BLaER1 treated with 17β-estradiol and CSF1 and Interleukin-3, amounts not matched to agents 10 nM and 100 nM (cell line): ENCODE measurements at regions not wholly inside any gene's neighbourhood (a gene's known extent, or its start where the extent isn't known, plus 50 kb on each side); places are given as distances from the start of the nearest gene placed in this dataset.

ENCODE experiments used
- H3K27ac ChIP-seq, 11 experiments: shearing (Covaris generic); formaldehyde crosslinking; 2 replicates each; pipeline ENCODE4 v1.8.1; 2022
- H3K27me3 ChIP-seq, 11 experiments: shearing (Covaris generic); formaldehyde crosslinking; 2 replicates each; pipeline ENCODE4 v1.8.1; 2022
- H3K36me3 ChIP-seq, 11 experiments: shearing (Covaris generic); formaldehyde crosslinking; 2 replicates each; pipeline ENCODE4 v1.8.1; 2022
- H3K4me1 ChIP-seq, 10 experiments: shearing (Covaris generic); formaldehyde crosslinking; 2 replicates each; pipeline ENCODE4 v1.8.1; 2022
- H3K4me2 ChIP-seq, 11 experiments: shearing (Covaris generic); formaldehyde crosslinking; 2 replicates each; pipeline ENCODE4 v1.8.1; 2022
- H3K4me3 ChIP-seq, 10 experiments: shearing (Covaris generic); formaldehyde crosslinking; 2 replicates each; pipeline ENCODE4 v1.8.1; 2022
- H3K9ac ChIP-seq, 11 experiments: shearing (Covaris generic); formaldehyde crosslinking; 2 replicates each; pipeline ENCODE4 v1.8.1; 2022
- H3K9me3 ChIP-seq, 11 experiments: shearing (Covaris generic); formaldehyde crosslinking; replicated peaks in 1 of 11; 2 replicates each; pipeline ENCODE4 v1.8.1; 2022
- H4K20me1 ChIP-seq, 11 experiments: shearing (Covaris generic); formaldehyde crosslinking; 2 replicates each; pipeline ENCODE4 v1.8.1; 2022
- Cebpa-rat ChIP-seq, 11 experiments: shearing (Covaris generic); IDR thresholded peaks; 2 replicates each; pipeline ENCODE4 v1.8.1; 2022

DNA sequence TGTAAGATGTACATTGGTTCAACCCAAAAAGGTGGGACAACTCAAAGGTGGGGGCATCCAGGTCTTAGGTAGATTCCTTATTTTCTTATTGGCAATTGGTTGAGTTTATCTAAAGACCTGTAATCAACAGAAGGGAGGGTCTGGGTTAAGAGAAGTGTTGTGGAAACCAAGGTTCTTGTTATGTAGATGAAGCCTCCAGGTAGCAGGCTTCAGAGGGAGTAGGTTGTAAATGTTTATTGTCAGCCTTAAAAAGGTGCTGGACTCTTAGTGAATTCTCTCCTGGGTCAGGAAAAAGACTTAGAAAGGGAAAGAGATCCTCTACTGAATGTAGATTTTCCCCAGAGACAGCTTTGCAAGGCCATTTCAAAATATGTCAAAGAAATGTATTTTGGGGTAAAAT lies 125.3 kb upstream of the NDUFV2 start:
- TF ChIP-seq Cebpa-rat (IDR thresholded peaks at IDR 0.05), result no peak
- Histone ChIP-seq H3K4me2 (peak overlapping the region in 1 of 11 experiments; percentile 76; a peak in 2 of 22 replicates), H3K27ac (no peak overlapping the region)

DNA sequence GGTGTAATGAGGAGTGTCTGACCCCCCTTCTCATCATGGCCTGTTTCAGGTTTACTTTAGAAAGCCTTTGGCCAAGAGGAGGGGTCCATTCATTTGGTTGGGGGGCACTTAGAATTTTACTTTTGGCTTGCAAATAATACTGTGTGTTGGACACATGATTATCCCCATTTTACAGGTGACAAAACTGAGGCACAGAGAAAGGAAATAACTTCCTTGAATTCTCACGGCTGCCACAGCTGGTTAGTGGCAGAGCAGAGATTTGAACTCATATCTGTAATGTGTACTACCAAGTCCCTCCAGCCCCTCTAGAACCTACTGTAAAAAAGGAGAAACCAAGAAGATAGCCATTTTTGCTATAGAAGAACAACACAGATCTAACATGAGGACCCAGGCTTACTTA lies 124.8 kb upstream of the NDUFV2 start:
- TF ChIP-seq Cebpa-rat (IDR thresholded peaks at IDR 0.05), result no peak
- Histone ChIP-seq H3K4me2 (peak overlapping the region in 6 of 11 experiments; percentile 27 to 79 (median 70); a peak in 10 of 22 replicates), H3K27ac (no peak overlapping the region), H3K9me3 (peaks cover 14 to 31% (median 21%) of the 10 kb centered on the region in 11 experiments), H3K27me3 (no peaks in the 10 kb centered on the region), H3K9ac (no peak overlapping the region), H3K4me1 (peaks cover 0 to 72% (median 50%) of the 10 kb centered on the region in 10 experiments; a peak in 17 of 20 replicates), H4K20me1 (no peaks in the 10 kb centered on the region), H3K4me3 (no peak overlapping the region), H3K36me3 (no peaks in the 10 kb centered on the region)

More for the DNA sequence above, 125.3 kb upstream of the NDUFV2 start:
- H4K20me1 ChIP-seq, result no peaks in the 10 kb centered on the region
- H3K9ac ChIP-seq, result no peak overlapping the region
- H3K9me3 ChIP-seq, result peaks cover 14 to 32% (median 22%) of the 10 kb centered on the region in 11 experiments
- peaks cover 0 to 67% (median 45%) of the 10 kb centered on the region in 10 experiments; a peak in 14 of 20 replicates for H3K4me1 ChIP-seq
- H3K4me3 ChIP-seq, result no peak overlapping the region
- H3K36me3 ChIP-seq, result no peaks in the 10 kb centered on the region
- no peaks in the 10 kb centered on the region for H3K27me3 ChIP-seq

DNA sequence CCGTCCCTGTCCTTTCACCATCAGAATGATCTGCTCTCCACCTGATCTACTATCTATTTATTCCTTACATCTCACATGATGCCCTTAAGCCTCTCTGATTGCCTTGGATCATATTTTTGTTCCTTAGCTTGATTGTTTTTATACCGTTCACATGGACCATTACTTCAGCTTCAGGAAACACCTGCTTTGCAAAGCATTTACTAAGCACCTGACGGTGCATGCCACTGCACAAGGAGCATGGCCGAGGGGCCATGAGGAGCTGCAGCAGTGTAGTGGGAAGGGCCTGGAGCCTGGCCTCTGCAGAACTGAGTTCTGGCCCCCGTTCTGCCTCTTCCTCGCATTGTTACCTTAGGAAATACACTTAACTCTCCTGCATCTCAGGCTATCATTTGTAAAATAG lies 124.1 kb upstream of the NDUFV2 start:
- Histone ChIP-seq H3K36me3 (no peaks in the 10 kb centered on the region), H3K4me2 (peak overlapping the region in 8 of 11 experiments; percentile 27 to 79 (median 66); a peak in 15 of 22 replicates), H3K9ac (no peak overlapping the region), H3K4me3 (no peak overlapping the region), H3K27ac (no peak overlapping the region), H3K9me3 (peaks cover 12 to 24% (median 18%) of the 10 kb centered on the region in 11 experiments), H3K4me1 (peaks cover 0 to 79% (median 57%) of the 10 kb centered on the region in 10 experiments; a peak in 17 of 20 replicates), H3K27me3 (no peaks in the 10 kb centered on the region), H4K20me1 (no peaks in the 10 kb centered on the region)
- TF ChIP-seq Cebpa-rat (IDR thresholded peaks at IDR 0.05), result no peak

DNA sequence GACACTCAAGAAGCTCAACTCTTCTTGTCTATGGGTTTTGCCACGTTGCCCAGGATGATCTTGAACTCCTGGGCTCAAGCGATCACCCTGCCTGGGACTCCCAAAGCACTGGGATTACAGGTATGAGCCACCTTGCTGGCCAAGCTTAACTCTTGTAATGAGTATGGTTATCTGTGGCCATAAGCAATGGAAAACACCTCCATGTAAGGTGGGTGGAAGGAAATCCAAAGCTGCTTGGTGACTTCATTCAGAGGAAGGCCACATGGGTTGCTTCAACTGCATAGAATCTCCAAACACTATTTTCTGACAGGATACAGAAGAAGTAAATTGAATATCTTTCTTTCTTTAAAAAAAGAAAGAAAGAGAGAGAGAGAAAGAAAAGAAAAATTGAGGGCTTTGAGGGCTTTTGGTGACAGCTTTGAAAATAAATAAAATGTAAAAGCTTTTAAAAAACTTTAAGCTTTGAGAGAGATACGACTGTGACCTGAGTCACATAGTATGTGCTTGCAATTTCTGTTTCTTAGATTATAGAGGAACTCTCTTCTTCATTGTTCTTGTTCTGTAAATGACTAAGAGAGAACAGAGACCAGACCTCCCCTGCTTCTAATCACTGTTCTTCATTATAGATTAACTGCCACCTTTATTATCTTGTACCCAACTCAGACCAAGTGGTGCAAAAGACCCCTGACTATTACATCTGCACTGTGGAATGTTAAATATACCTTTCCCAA lies 123.1 kb upstream of the NDUFV2 start:
- H3K27me3 ChIP-seq, result no peaks in the 10 kb centered on the region
- H4K20me1 ChIP-seq, result no peaks in the 10 kb centered on the region
- no peak overlapping the region for H3K9ac ChIP-seq
- H3K9me3 ChIP-seq, result peaks cover 2 to 14% (median 7%) of the 10 kb centered on the region in 11 experiments; a peak in 21 of 22 replicates
- no peak for TF ChIP-seq Cebpa-rat (IDR thresholded peaks at IDR 0.05)
- no peak overlapping the region for H3K27ac ChIP-seq
- H3K4me2 ChIP-seq, result peak overlapping the region in 6 of 11 experiments; percentile 42 to 79 (median 70); a peak in 9 of 22 replicates
- H3K4me1 ChIP-seq, result peaks cover 0 to 85% (median 59%) of the 10 kb centered on the region in 10 experiments; a peak in 17 of 20 replicates
- no peak overlapping the region for H3K4me3 ChIP-seq
- H3K36me3 ChIP-seq, result no peaks in the 10 kb centered on the region

DNA sequence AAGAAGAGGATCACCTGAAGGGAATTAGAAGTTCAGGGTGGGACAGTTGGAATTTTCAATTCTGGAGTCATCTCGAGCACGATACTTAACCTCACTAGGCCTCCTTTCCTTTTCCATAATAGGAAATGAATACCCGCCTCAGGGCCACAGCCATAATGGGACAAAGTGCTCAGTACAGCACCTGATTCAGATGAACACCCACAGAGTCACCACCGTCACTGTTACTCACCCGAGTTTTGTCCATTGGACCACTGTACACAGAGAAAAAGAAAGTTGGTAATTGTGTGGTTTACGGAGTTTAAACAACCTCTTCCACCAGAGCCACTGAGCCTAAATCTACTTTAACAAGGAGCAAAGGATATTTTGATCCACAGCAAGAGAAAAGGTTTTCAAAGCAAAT lies 122.0 kb upstream of the NDUFV2 start:
- Histone ChIP-seq H3K4me2 (peak overlapping the region in 7 of 11 experiments; percentile 6 to 79 (median 47); a peak in 9 of 22 replicates), H4K20me1 (no peaks in the 10 kb centered on the region), H3K4me1 (peaks cover 0 to 84% (median 59%) of the 10 kb centered on the region in 10 experiments; a peak in 17 of 20 replicates), H3K9me3 (peaks cover 0 to 12% (median 5%) of the 10 kb centered on the region in 11 experiments; a peak in 4 of 22 replicates), H3K36me3 (no peaks in the 10 kb centered on the region), H3K9ac (no peak overlapping the region), H3K27me3 (no peaks in the 10 kb centered on the region), H3K27ac (no peak overlapping the region), H3K4me3 (no peak overlapping the region)
- TF ChIP-seq Cebpa-rat (IDR thresholded peaks at IDR 0.05), result no peak

DNA sequence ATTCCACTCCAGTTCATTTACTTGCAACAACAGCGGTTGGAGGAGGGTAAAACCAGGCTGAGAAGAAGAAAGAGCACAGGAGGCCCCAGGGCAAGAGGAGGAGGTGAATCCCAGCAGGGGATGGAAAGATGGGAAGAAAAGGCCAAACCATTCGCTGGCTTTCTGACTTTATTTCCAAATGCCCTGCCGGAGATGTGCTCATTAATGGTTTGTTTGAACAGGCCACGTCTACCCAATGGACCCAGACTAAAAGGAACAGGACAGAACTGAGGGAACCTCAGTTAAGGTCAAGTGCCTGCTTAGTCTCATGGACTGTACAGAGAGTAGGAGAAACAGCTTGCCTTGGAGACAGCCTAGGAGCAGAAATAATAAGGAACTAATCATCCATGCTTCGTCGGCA lies 121.6 kb upstream of the NDUFV2 start:
- H3K4me1 ChIP-seq, result peaks cover 0 to 84% (median 56%) of the 10 kb centered on the region in 10 experiments; a peak in 17 of 20 replicates
- no peak for TF ChIP-seq Cebpa-rat (IDR thresholded peaks at IDR 0.05)
- no peak overlapping the region for H3K27ac ChIP-seq
- peaks cover 0 to 12% (median 5%) of the 10 kb centered on the region in 11 experiments; a peak in 4 of 22 replicates for H3K9me3 ChIP-seq
- no peak overlapping the region for H3K9ac ChIP-seq
- no peak overlapping the region for H3K4me3 ChIP-seq
- no peaks in the 10 kb centered on the region for H3K27me3 ChIP-seq
- peak overlapping the region in 7 of 11 experiments; percentile 6 to 79 (median 47); a peak in 10 of 22 replicates for H3K4me2 ChIP-seq
- no peaks in the 10 kb centered on the region for H4K20me1 ChIP-seq
- no peaks in the 10 kb centered on the region for H3K36me3 ChIP-seq

DNA sequence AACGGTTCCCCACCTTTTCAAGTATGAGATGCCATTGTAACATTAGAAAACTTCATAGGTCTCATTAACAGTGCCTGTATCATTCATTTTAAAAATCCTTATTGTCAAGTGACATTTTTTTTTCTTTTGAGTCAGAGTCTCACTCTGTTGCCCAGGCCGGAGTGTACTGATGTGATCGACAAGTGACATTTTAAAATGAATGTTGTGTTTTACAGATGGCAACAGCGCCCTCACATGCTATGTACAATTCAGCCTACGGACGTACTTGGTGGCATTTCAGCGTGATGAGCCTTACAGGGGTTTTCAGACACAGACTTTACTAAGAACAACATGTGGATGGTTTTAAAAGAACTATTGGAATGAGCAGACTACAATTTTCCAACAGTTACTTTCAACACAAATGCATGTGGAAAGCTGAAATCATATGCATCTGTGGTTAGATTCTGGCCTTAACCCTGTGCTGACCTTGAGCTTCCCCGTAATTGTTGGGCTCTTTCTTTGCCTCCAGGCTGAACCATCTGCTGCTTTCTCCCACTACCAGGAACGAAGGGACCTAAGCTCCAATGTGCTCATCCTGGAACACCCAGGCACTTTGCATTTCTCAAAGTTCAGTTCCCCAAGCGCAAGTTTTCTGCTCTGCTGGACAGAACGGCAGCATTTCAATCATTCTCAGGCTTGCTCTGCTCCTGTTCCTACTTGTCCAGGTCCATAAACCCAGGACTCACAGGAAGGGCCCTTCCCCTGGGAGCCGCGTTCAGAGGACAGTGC lies 119.9 kb upstream of the NDUFV2 start:
- Histone ChIP-seq H3K4me1 (peaks cover 13 to 86% (median 65%) of the 10 kb centered on the region in 10 experiments), H3K27me3 (no peaks in the 10 kb centered on the region), H3K27ac (no peak overlapping the region), H3K9me3 (no peaks in the 10 kb centered on the region), H4K20me1 (no peaks in the 10 kb centered on the region), H3K9ac (peak overlapping the region in 5 of 11 experiments; percentile 4 to 44 (median 10); a peak in 5 of 22 replicates), H3K4me2 (peak overlapping the region; percentile 15 to 79 (median 61)), H3K4me3 (no peak overlapping the region), H3K36me3 (no peaks in the 10 kb centered on the region)
- no peak for TF ChIP-seq Cebpa-rat (IDR thresholded peaks at IDR 0.05)

DNA sequence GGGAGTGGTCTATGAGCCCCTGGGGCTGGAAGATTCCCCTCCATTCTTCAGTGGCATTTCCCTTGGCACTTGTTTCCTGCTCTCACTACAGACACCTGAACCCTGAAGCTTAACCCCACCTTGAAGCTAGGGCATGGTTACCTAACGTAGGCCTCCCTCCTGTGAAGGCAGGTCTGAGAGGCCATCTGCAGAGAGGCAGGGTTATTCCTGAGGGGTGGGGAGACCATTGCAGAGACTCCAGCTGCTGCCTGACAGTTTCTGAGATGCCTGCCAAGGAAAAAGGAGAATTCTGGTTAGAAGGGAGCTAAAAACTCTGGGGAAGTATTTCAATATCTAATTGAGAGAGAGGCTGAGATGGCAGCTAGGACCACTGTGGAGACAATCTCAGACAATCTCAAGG lies 119.3 kb upstream of the NDUFV2 start:
- Histone ChIP-seq H3K27ac (no peak overlapping the region), H3K4me1 (peaks cover 15 to 86% (median 69%) of the 10 kb centered on the region in 10 experiments), H3K4me3 (no peak overlapping the region), H3K4me2 (peak overlapping the region; percentile 15 to 79 (median 61); a peak in 20 of 22 replicates), H3K27me3 (no peaks in the 10 kb centered on the region), H3K9ac (peak overlapping the region in 4 of 11 experiments; percentile 10 to 44 (median 15); a peak in 5 of 22 replicates), H4K20me1 (no peaks in the 10 kb centered on the region), H3K36me3 (no peaks in the 10 kb centered on the region), H3K9me3 (no peaks in the 10 kb centered on the region)
- no peak for TF ChIP-seq Cebpa-rat (IDR thresholded peaks at IDR 0.05)
